Sigmoid colon (tissue), 6 donors: ENCODE measurements at regions not wholly inside any gene's neighbourhood (a gene's known extent, or its start where the extent isn't known, plus 50 kb on each side); places are given as distances from the start of the nearest gene placed in this dataset.

Experiments
- DNase-seq: peaks from one replicate; pipeline ENCODE4 v3.0.0-alpha.2; 2019
- H3K27ac ChIP-seq, 4 donors: fragments of 200-600 bp; sonication (generic); one replicate each; pipeline ENCODE4 v1.5.1; 2016 to 2019; ENCODE audit warnings: mild to moderate bottlenecking in 1 of 4
- H3K27me3 ChIP-seq, 3 donors: fragments of 200-600 bp; sonication (generic); one replicate each; pipeline ENCODE4 v1.5.1; 2019; ENCODE audit warnings: mild to moderate bottlenecking in 1 of 3
- H3K36me3 ChIP-seq, 4 donors: fragments of 200-600 bp; sonication (generic); one replicate each; pipeline ENCODE4 v1.5.1; 2016 to 2019
- H3K4me1 ChIP-seq, 4 donors: fragments of 200-600 bp; sonication (generic); one replicate each; pipeline ENCODE4 v1.5.1; 2017 to 2019
- H3K4me3 ChIP-seq, 4 donors: fragments of 200-600 bp; sonication (generic); one replicate each; pipeline ENCODE4 v1.5.1; 2017 to 2019; ENCODE audit warnings: mild to moderate bottlenecking in 2 of 4, moderate library complexity in 1 of 4
- H3K9me3 ChIP-seq, 4 donors: fragments of 200-600 bp in 3 of 4; sonication (generic) in 3 of 4; one replicate each; pipeline versions ENCODE4 v1.5.1 to v1.6.1; 2013 to 2019
- CTCF ChIP-seq, 4 experiments: fragments of 450-650 bp in 3 of 4; fragments of 200-600 bp in 1 of 4; IDR thresholded peaks; one replicate each; pipeline ENCODE4 v1.5.1; 2016 to 2019; ENCODE audit warnings: antibody characterized with exemption in 4 of 4, mild to moderate bottlenecking in 3 of 4, moderate library complexity in 2 of 4
- EP300 ChIP-seq, 4 donors: sonication (generic); formaldehyde crosslinking; IDR thresholded peaks; one replicate each; pipeline ENCODE4 v1.6.1; 2017; ENCODE audit warnings: antibody characterized with exemption in 4 of 4
- POLR2A ChIP-seq, 2 donors: fragments of 450-650 bp; IDR thresholded peaks; one replicate each; pipeline ENCODE4 v1.6.1; 2016; ENCODE audit warnings: antibody characterized with exemption in 2 of 2, mild to moderate bottlenecking in 2 of 2, moderate library complexity in 2 of 2
- POLR2AphosphoS5 ChIP-seq, 4 donors: sonication (generic); formaldehyde crosslinking; IDR thresholded peaks; one replicate each; pipeline ENCODE4 v1.6.1; 2017; ENCODE audit warnings: antibody characterized with exemption in 4 of 4
- WGBS, 2 donors: extraction: QIAGEN DNeasy Blood & Tissue Kit; methylation state at CpG; one replicate each; pipeline ENCODE4 v1.1.7; 2013; 5-methylcytosine and 5-hydroxymethylcytosine counted together
- intact Hi-C: fragments of 100-400 bp; cut with DNase I; formaldehyde crosslinking; loops from one replicate; pipeline ENCODE4 v1.15.1; 2023
- donor health status: healthy with polysubstance abuse.
- donor health status: healthy.

GRCh38 chr5:72601861-72602260 lies 94.7 kb upstream of the ZNF366 start:
- 74 to 78% methylated on average over 1 of the region's 1 CpG for WGBS, 2 donors
- no peaks in the 10 kb centered on the region for H3K27me3 ChIP-seq
- H3K4me1 ChIP-seq: peaks cover 0 to 41% (median 26%) of the 10 kb centered on the region in 4 donors
- no peaks in the 10 kb centered on the region for H3K9me3 ChIP-seq
- H3K27ac ChIP-seq: no peak overlapping the region
- H3K4me3 ChIP-seq: no peak overlapping the region
- intact Hi-C loops: no loop called here
- TF ChIP-seq POLR2AphosphoS5 (IDR thresholded peaks at IDR 0.05) (no peak), POLR2A (IDR thresholded peaks at IDR 0.05) (no peak), CTCF (IDR thresholded peaks at IDR 0.05) (no peak)
- no peaks in the 10 kb centered on the region for H3K36me3 ChIP-seq
- no peak for DNase-seq

- 12 to 48% methylated on average over 3 of the region's 3 CpGs for WGBS, 2 donors
- Histone ChIP-seq H3K9me3 (no peaks in the 10 kb centered on the region), H3K4me1 (peaks cover 0 to 42% (median 26%) of the 10 kb centered on the region in 4 donors), H3K27ac (peak overlapping the region in 2 of 4 donors; percentile 21 to 60), H3K4me3 (no peak overlapping the region), H3K27me3 (no peaks in the 10 kb centered on the region), H3K36me3 (no peaks in the 10 kb centered on the region)
- intact Hi-C loops: no loop called here
- TF ChIP-seq POLR2AphosphoS5 (IDR thresholded peaks at IDR 0.05): peak in 1 of 4 donors; percentile 27
- TF ChIP-seq POLR2A (IDR thresholded peaks at IDR 0.05): no peak
- no peak for DNase-seq
Observed at GRCh38 chr5:72600391-72600981, 93.3 kb upstream of the ZNF366 start.

- TF ChIP-seq CTCF (IDR thresholded peaks at IDR 0.05): no peak
- TF ChIP-seq POLR2A (IDR thresholded peaks at IDR 0.05): no peak
- no peak for TF ChIP-seq EP300 (IDR thresholded peaks at IDR 0.05)
- TF ChIP-seq POLR2AphosphoS5 (IDR thresholded peaks at IDR 0.05): no peak
- WGBS, 2 donors: 74 to 82% methylated on average over 5 of the region's 5 CpGs
- H3K9me3 ChIP-seq: no peaks in the 10 kb centered on the region
- H3K4me3 ChIP-seq: no peak overlapping the region
- intact Hi-C loops: no loop called here
- H3K27me3 ChIP-seq: no peaks in the 10 kb centered on the region
- peaks cover 0 to 42% (median 26%) of the 10 kb centered on the region in 4 donors for H3K4me1 ChIP-seq
- H3K27ac ChIP-seq: peak overlapping the region in 2 of 4 donors; percentile 21 to 60
- DNase-seq: no peak
- H3K36me3 ChIP-seq: no peaks in the 10 kb centered on the region
Observed at GRCh38 chr5:72599519-72600370, 92.5 kb upstream of the ZNF366 start.

- TF ChIP-seq CTCF (IDR thresholded peaks at IDR 0.05) (no peak), POLR2A (IDR thresholded peaks at IDR 0.05) (no peak), POLR2AphosphoS5 (IDR thresholded peaks at IDR 0.05) (no peak), EP300 (IDR thresholded peaks at IDR 0.05) (no peak)
Observed at GRCh38 chr5:72599065-72599433, 91.8 kb upstream of the ZNF366 start.

GRCh38 chr5:72598401-72599064 lies 91.3 kb upstream of the ZNF366 start:
- 66 to 84% methylated on average over 5 of the region's 5 CpGs for WGBS, 2 donors
- H3K27me3 ChIP-seq: no peaks in the 10 kb centered on the region
- no peak overlapping the region for H3K4me3 ChIP-seq
- no peak for TF ChIP-seq CTCF (IDR thresholded peaks at IDR 0.05)
- TF ChIP-seq EP300 (IDR thresholded peaks at IDR 0.05): no peak
- TF ChIP-seq POLR2A (IDR thresholded peaks at IDR 0.05): no peak
- DNase-seq: no peak
- intact Hi-C loops: no loop called here
- peaks cover 0 to 42% (median 26%) of the 10 kb centered on the region in 4 donors for H3K4me1 ChIP-seq
- no peaks in the 10 kb centered on the region for H3K9me3 ChIP-seq
- peak overlapping the region in 2 of 4 donors; percentile 6 to 60 for H3K27ac ChIP-seq
- no peaks in the 10 kb centered on the region for H3K36me3 ChIP-seq

More at GRCh38 chr5:72599065-72599433, 91.8 kb upstream of the ZNF366 start:
- Histone ChIP-seq H3K4me3 (no peak overlapping the region), H3K9me3 (no peaks in the 10 kb centered on the region), H3K4me1 (peaks cover 0 to 42% (median 26%) of the 10 kb centered on the region in 4 donors), H3K27me3 (no peaks in the 10 kb centered on the region), H3K36me3 (no peaks in the 10 kb centered on the region), H3K27ac (peak overlapping the region in 1 of 4 donors; percentile 60)
- no peak for DNase-seq
- intact Hi-C loops: no loop called here
- 92 to 96% methylated on average over 2 of the region's 2 CpGs for WGBS, 2 donors
